Gastrocnemius medialis (tissue), 4 donors: ENCODE measurements at regions not wholly inside any gene's neighbourhood (a gene's known extent, or its start where the extent isn't known, plus 50 kb on each side); places are given as distances from the start of the nearest gene placed in this dataset.

ENCODE experiments used
- POLR2A ChIP-seq, 2 donors: fragments of 450-650 bp; IDR thresholded peaks; one replicate each; pipeline ENCODE4 v1.6.1; 2017; ENCODE audit warnings: antibody characterized with exemption in 2 of 2, mild to moderate bottlenecking in 2 of 2, moderate library complexity in 2 of 2
- TF ChIP-seq, protein P1 (sequence below), 5 experiments: fragments of 450-650 bp in 3 of 5; fragments of 200-600 bp in 2 of 5; sonication (generic) in 2 of 5; IDR thresholded peaks in 4 of 5; conservative IDR thresholded peaks in 1 of 5; 1 replicate in 4 of 5; 2 replicates in 1 of 5; pipeline ENCODE4 v1.5.1; 2016 to 2019; ENCODE audit warnings: antibody characterized with exemption in 5 of 5, mild to moderate bottlenecking in 3 of 5, moderate library complexity in 3 of 5

DNA sequence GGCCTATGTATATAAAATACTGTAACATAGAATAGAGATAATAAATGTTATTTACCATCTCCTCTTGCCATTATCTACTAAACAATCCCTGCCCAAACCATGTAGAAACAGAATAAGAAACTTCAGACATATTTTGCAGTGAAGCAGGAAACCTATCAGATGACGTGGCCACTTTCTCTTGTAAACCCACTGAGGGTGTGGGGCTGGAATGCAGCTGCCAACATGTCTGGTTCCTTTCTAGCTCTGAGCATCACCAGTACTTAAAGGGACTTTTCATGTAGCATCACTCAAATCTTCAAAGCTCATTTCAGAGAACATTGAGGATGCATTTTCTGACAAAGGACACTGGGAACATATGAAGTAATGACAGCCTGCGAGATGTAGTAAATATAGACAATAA lies 251.8 kb downstream of the LPIN1 start:
- no peak for TF ChIP-seq POLR2A (IDR thresholded peaks at IDR 0.05)
- TF ChIP-seq, protein P1, sequence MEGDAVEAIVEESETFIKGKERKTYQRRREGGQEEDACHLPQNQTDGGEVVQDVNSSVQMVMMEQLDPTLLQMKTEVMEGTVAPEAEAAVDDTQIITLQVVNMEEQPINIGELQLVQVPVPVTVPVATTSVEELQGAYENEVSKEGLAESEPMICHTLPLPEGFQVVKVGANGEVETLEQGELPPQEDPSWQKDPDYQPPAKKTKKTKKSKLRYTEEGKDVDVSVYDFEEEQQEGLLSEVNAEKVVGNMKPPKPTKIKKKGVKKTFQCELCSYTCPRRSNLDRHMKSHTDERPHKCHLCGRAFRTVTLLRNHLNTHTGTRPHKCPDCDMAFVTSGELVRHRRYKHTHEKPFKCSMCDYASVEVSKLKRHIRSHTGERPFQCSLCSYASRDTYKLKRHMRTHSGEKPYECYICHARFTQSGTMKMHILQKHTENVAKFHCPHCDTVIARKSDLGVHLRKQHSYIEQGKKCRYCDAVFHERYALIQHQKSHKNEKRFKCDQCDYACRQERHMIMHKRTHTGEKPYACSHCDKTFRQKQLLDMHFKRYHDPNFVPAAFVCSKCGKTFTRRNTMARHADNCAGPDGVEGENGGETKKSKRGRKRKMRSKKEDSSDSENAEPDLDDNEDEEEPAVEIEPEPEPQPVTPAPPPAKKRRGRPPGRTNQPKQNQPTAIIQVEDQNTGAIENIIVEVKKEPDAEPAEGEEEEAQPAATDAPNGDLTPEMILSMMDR (IDR thresholded peaks at IDR 0.05 in 4 of 5, conservative IDR thresholded peaks at IDR 0.05 in 1 of 5), result no peak
